Neural cell (in vitro differentiated cells): ENCODE measurements at regions not wholly inside any gene's neighbourhood (a gene's known extent, or its start where the extent isn't known, plus 50 kb on each side); places are given as distances from the start of the nearest gene placed in this dataset.

Source experiments
- H2AFZ ChIP-seq: fragments of 200-600, 300-800 bp; sonication (generic), shearing (Covaris generic); 2 replicates; pipeline ENCODE4 v1.6.0; 2014; ENCODE audit warnings: low read depth, mild to moderate bottlenecking, antibody characterized with exemption, low read length, moderate library complexity
- H3F3A ChIP-seq: fragments of 200-600 bp; shearing (Covaris generic); 2 replicates; pipeline ENCODE4 v1.6.1; 2016; ENCODE audit warnings: mild to moderate bottlenecking, moderate library complexity, mixed read lengths, antibody characterized with exemption, low read length; ENCODE audit not compliant: insufficient read depth, poor library complexity, severe bottlenecking
- H3K27ac ChIP-seq: fragments of 200-600, 300-800 bp; sonication (generic), shearing (Covaris generic); 2 replicates; pipeline ENCODE4 v1.5.1; 2014; ENCODE audit warnings: mild to moderate bottlenecking, low read length, moderate library complexity
- H3K27me3 ChIP-seq: fragments of 300-800, 200-600 bp; sonication (generic), shearing (Covaris generic); 2 replicates; pipeline ENCODE4 v1.6.0; 2014; ENCODE audit warnings: mild to moderate bottlenecking, low read depth, low read length, moderate library complexity; ENCODE audit not compliant: insufficient read depth
- H3K36me3 ChIP-seq: fragments of 300-800, 200-600 bp; sonication (generic), shearing (Covaris generic); 2 replicates; pipeline ENCODE4 v1.5.1; 2014; ENCODE audit warnings: mild to moderate bottlenecking, antibody characterized with exemption, low read length, moderate library complexity; ENCODE audit not compliant: insufficient read depth
- H3K4me2 ChIP-seq: fragments of 300-800, 200-600 bp; sonication (generic), shearing (Covaris generic); 2 replicates; pipeline ENCODE4 v1.6.0; 2014; ENCODE audit warnings: mild to moderate bottlenecking, low read length
- H3K4me3 ChIP-seq: fragments of 300-800, 200-600 bp; sonication (generic), shearing (Covaris generic); 2 replicates; pipeline ENCODE4 v1.5.1; 2014; ENCODE audit warnings: mild to moderate bottlenecking, low read length, moderate library complexity
- H3K79me2 ChIP-seq: fragments of 200-600 bp; shearing (Covaris generic); replicated peaks from 2 replicates; pipeline ENCODE4 v1.6.0; 2014; ENCODE audit warnings: mild to moderate bottlenecking, low read length, moderate library complexity; ENCODE audit not compliant: insufficient read depth
- H3K9ac ChIP-seq: fragments of 300-800, 200-600 bp; sonication (generic), shearing (Covaris generic); 2 replicates; pipeline ENCODE4 v1.6.1; 2016; ENCODE audit warnings: mild to moderate bottlenecking, low read length, mixed read lengths
- H3K9me2 ChIP-seq: fragments of 200-600 bp; shearing (Covaris generic); 2 replicates; pipeline ENCODE4 v1.6.1; 2016; ENCODE audit warnings: mild to moderate bottlenecking, low read length, mixed read lengths; ENCODE audit not compliant: insufficient read depth
- H3K9me3 ChIP-seq: fragments of 200-600, 300-800 bp; sonication (generic), shearing (Covaris generic); 2 replicates; pipeline ENCODE4 v1.6.1; 2016; ENCODE audit warnings: mild to moderate bottlenecking, mixed run types, low read length, moderate library complexity, mixed read lengths
- H4K20me1 ChIP-seq: fragments of 200-600 bp; shearing (Covaris generic); 2 replicates; pipeline ENCODE4 v1.6.1; 2016; ENCODE audit warnings: mild to moderate bottlenecking, mixed run types; ENCODE audit not compliant: insufficient read depth
- CTCF ChIP-seq: fragments of 450-650 bp; IDR thresholded peaks from 2 replicates; pipeline ENCODE4 v1.5.1; 2014; ENCODE audit warnings: antibody characterized with exemption, mild to moderate bottlenecking, moderate library complexity; ENCODE audit not compliant: poor library complexity, severe bottlenecking
- EP300 ChIP-seq: fragments of 450-650 bp; conservative IDR thresholded peaks from 2 replicates; pipeline ENCODE4 v1.6.1; 2014; ENCODE audit warnings: antibody characterized with exemption, mild to moderate bottlenecking, moderate library complexity; ENCODE audit not compliant: poor library complexity, severe bottlenecking
- EZH2 ChIP-seq: fragments of 200-600, 300-800 bp; shearing (Covaris generic), sonication (generic); IDR thresholded peaks from 2 replicates; pipeline ENCODE4 v1.6.1; 2014; ENCODE audit warnings: antibody characterized with exemption, low read length, borderline replicate concordance, mild to moderate bottlenecking; ENCODE audit not compliant: insufficient read depth, poor library complexity, severe bottlenecking
- MXI1 ChIP-seq: fragments of 450-650 bp; conservative IDR thresholded peaks from 2 replicates; pipeline ENCODE4 v1.6.1; 2014; ENCODE audit warnings: antibody characterized with exemption, mild to moderate bottlenecking; ENCODE audit not compliant: poor library complexity, severe bottlenecking
- POLR2AphosphoS5 ChIP-seq: IDR thresholded peaks from 2 replicates; pipeline ENCODE4 v1.6.1; 2012
- RAD21 ChIP-seq: fragments of 450-650 bp; conservative IDR thresholded peaks from 2 replicates; pipeline ENCODE4 v1.6.1; 2014; ENCODE audit warnings: antibody characterized with exemption, mild to moderate bottlenecking, moderate library complexity
- REST ChIP-seq: IDR thresholded peaks from 2 replicates; pipeline ENCODE4 v1.6.1; 2012; ENCODE audit warnings: borderline replicate concordance
- SMC3 ChIP-seq: fragments of 450-650 bp; conservative IDR thresholded peaks from 2 replicates; pipeline ENCODE4 v1.6.1; 2014; ENCODE audit warnings: antibody characterized with exemption, mild to moderate bottlenecking, moderate library complexity; ENCODE audit not compliant: poor library complexity
- TAF1 ChIP-seq: IDR thresholded peaks from 2 replicates; pipeline ENCODE4 v1.6.1; 2012; ENCODE audit warnings: low read depth

GRCh38 chr4:65971686-65972085 is 301.4 kb upstream of the EPHA5 start:
- TF ChIP-seq EZH2 (no peak), RAD21 (no peak), TAF1 (no peak), EP300 (no peak), POLR2AphosphoS5 (no peak), REST (no peak), SMC3 (no peak), MXI1 (no peak), CTCF (no peak)

GRCh38 chr4:65968831-65969558 is 298.7 kb upstream of the EPHA5 start:
- Histone ChIP-seq H3K9me3 (no peaks in the 10 kb centered on the region), H3K9ac (no peak overlapping the region), H3K27me3 (no peaks in the 10 kb centered on the region), H3K36me3 (no peaks in the 10 kb centered on the region), H4K20me1 (no peaks in the 10 kb centered on the region), H3K4me2 (no peak overlapping the region), H3K27ac (no peak overlapping the region), H2AFZ (no peak overlapping the region), H3F3A (no peaks in the 10 kb centered on the region), H3K9me2 (no peaks in the 10 kb centered on the region), H3K79me2 (no peaks in the 10 kb centered on the region), H3K4me3 (no peak overlapping the region)
- TF ChIP-seq EZH2 (no peak), POLR2AphosphoS5 (no peak), REST (no peak), MXI1 (no peak), EP300 (no peak), TAF1 (no peak), SMC3 (no peak), CTCF (no peak), RAD21 (no peak)

More at GRCh38 chr4:65971686-65972085, 301.4 kb upstream of the EPHA5 start:
- H3K4me3 ChIP-seq: no peak overlapping the region
- no peaks in the 10 kb centered on the region for H3K36me3 ChIP-seq
- H3K79me2 ChIP-seq: no peaks in the 10 kb centered on the region
- H3K9ac ChIP-seq: no peak overlapping the region
- H3K9me2 ChIP-seq: no peaks in the 10 kb centered on the region
- H3K9me3 ChIP-seq: peaks cover 6% of the 10 kb centered on the region
- no peak overlapping the region for H3K4me2 ChIP-seq
- H3F3A ChIP-seq: no peaks in the 10 kb centered on the region
- H3K27ac ChIP-seq: no peak overlapping the region
- H2AFZ ChIP-seq: no peak overlapping the region
- H3K27me3 ChIP-seq: no peaks in the 10 kb centered on the region
- H4K20me1 ChIP-seq: no peaks in the 10 kb centered on the region
